Smooth muscle cell (in vitro differentiated cells): ENCODE measurements at regions not wholly inside any gene's neighbourhood (a gene's known extent, or its start where the extent isn't known, plus 50 kb on each side); places are given as distances from the start of the nearest gene placed in this dataset.

Experiments used
- DNase-seq: peaks from one replicate; lab custom pipeline; 2025; ENCODE audit not compliant: unreplicated experiment; lab: John Stamatoyannopoulos, UW
- H2AFZ ChIP-seq: fragments of 200-600 bp; sonication (generic); 2 replicates; pipeline ENCODE4 v1.6.0; 2016; ENCODE audit warnings: antibody characterized with exemption, low read depth, mild to moderate bottlenecking
- H3F3A ChIP-seq: fragments of 200-600 bp; sonication (generic); 2 replicates; pipeline ENCODE4 v1.6.0; 2017; ENCODE audit warnings: antibody characterized with exemption, low read depth
- H3K27ac ChIP-seq: fragments of 200-600 bp; sonication (generic); 2 replicates; pipeline ENCODE4 v1.5.1; 2016; ENCODE audit warnings: low read depth, mild to moderate bottlenecking
- H3K27me3 ChIP-seq: fragments of 200-600 bp; sonication (generic); 2 replicates; pipeline ENCODE4 v1.6.1; 2016; ENCODE audit warnings: low read depth, mild to moderate bottlenecking
- H3K36me3 ChIP-seq: fragments of 200-600 bp; sonication (generic); 2 replicates; pipeline ENCODE4 v1.5.1; 2016; ENCODE audit warnings: low read depth
- H3K4me1 ChIP-seq: fragments of 200-600 bp; sonication (generic); 2 replicates; pipeline ENCODE4 v1.5.1; 2016; ENCODE audit warnings: low read depth
- H3K4me2 ChIP-seq: fragments of 200-600 bp; sonication (generic); 2 replicates; pipeline ENCODE4 v1.6.0; 2016; ENCODE audit warnings: mild to moderate bottlenecking
- H3K4me3 ChIP-seq: fragments of 200-600 bp; sonication (generic); 2 replicates; pipeline ENCODE4 v1.5.1; 2016; ENCODE audit warnings: mild to moderate bottlenecking
- H3K79me2 ChIP-seq: fragments of 200-600 bp; sonication (generic); 2 replicates; pipeline ENCODE4 v1.6.0; 2016; ENCODE audit warnings: low read depth, mild to moderate bottlenecking
- H3K9ac ChIP-seq: fragments of 200-600 bp; sonication (generic); 2 replicates; pipeline ENCODE4 v1.6.0; 2016; ENCODE audit warnings: low read depth
- H3K9me3 ChIP-seq: fragments of 200-600 bp; sonication (generic); replicated peaks from 2 replicates; pipeline ENCODE4 v1.5.1; 2016; ENCODE audit warnings: low read depth
- H4K20me1 ChIP-seq: fragments of 200-600 bp; sonication (generic); 2 replicates; pipeline ENCODE4 v1.6.0; 2016; ENCODE audit warnings: low read depth
- CTCF ChIP-seq: fragments of 200-600 bp; sonication (generic); IDR thresholded peaks from 2 replicates; pipeline ENCODE4 v1.5.1; 2017; ENCODE audit warnings: borderline replicate concordance, mild to moderate bottlenecking, antibody characterized with exemption; ENCODE audit not compliant: insufficient read depth, poor library complexity, severe bottlenecking
- WGBS: methylation state at CpG from one replicate; pipeline ENCODE4 v1.1.7; 2016; ENCODE audit warnings: low lambda C conversion rate; 5-methylcytosine and 5-hydroxymethylcytosine counted together

GRCh38 chr17:52776234-52776633 lies 617.7 kb upstream of the CA10 start:
- Histone ChIP-seq H3K27ac (no peak overlapping the region), H3K4me3 (no peak overlapping the region), H2AFZ (no peak overlapping the region), H4K20me1 (no peaks in the 10 kb centered on the region), H3K4me2 (no peak overlapping the region), H3F3A (no peaks in the 10 kb centered on the region), H3K9me3 (no peaks in the 10 kb centered on the region), H3K79me2 (no peaks in the 10 kb centered on the region), H3K36me3 (no peaks in the 10 kb centered on the region), H3K4me1 (peaks cover 4% of the 10 kb centered on the region), H3K27me3 (no peaks in the 10 kb centered on the region), H3K9ac (no peak overlapping the region)
- 21% methylated on average over 4 of the region's 4 CpGs for WGBS
- DNase-seq = no peak
- TF ChIP-seq CTCF = no peak

GRCh38 chr17:52762794-52763167 lies 604.3 kb upstream of the CA10 start:
- no peaks in the 10 kb centered on the region for H4K20me1 ChIP-seq
- no peak overlapping the region for H3K4me2 ChIP-seq
- no peak overlapping the region for H3K9ac ChIP-seq
- no peak for DNase-seq
- H2AFZ ChIP-seq = no peak overlapping the region
- TF ChIP-seq CTCF = no peak
- no peak overlapping the region for H3K4me3 ChIP-seq
- H3K9me3 ChIP-seq = no peaks in the 10 kb centered on the region
- no peaks in the 10 kb centered on the region for H3K79me2 ChIP-seq
- no peaks in the 10 kb centered on the region for H3F3A ChIP-seq
- no peak overlapping the region for H3K27ac ChIP-seq
- H3K27me3 ChIP-seq = no peaks in the 10 kb centered on the region
- no peaks in the 10 kb centered on the region for H3K4me1 ChIP-seq
- H3K36me3 ChIP-seq = no peaks in the 10 kb centered on the region
- 100% methylated on average over 1 of the region's 1 CpG for WGBS

GRCh38 chr17:52762147-52762793 lies 603.8 kb upstream of the CA10 start:
- Histone ChIP-seq H3K4me1 (no peaks in the 10 kb centered on the region), H3K9ac (no peak overlapping the region), H3K4me3 (no peak overlapping the region), H3K27ac (no peak overlapping the region), H4K20me1 (no peaks in the 10 kb centered on the region), H3K4me2 (no peak overlapping the region), H3K36me3 (no peaks in the 10 kb centered on the region), H3F3A (no peaks in the 10 kb centered on the region), H3K27me3 (no peaks in the 10 kb centered on the region), H3K9me3 (no peaks in the 10 kb centered on the region), H3K79me2 (no peaks in the 10 kb centered on the region), H2AFZ (no peak overlapping the region)
- WGBS = 63% methylated on average over 5 of the region's 5 CpGs
- DNase-seq = no peak
- no peak for TF ChIP-seq CTCF

GRCh38 chr17:52759864-52760263 lies 601.4 kb upstream of the CA10 start:
- Histone ChIP-seq H3K4me1 (no peaks in the 10 kb centered on the region), H3K79me2 (no peaks in the 10 kb centered on the region), H3K27ac (no peak overlapping the region), H3K4me3 (no peak overlapping the region), H3K36me3 (no peaks in the 10 kb centered on the region), H3K9ac (no peak overlapping the region), H3K27me3 (no peaks in the 10 kb centered on the region), H3K9me3 (no peaks in the 10 kb centered on the region), H3K4me2 (no peak overlapping the region), H2AFZ (no peak overlapping the region), H4K20me1 (no peaks in the 10 kb centered on the region), H3F3A (no peaks in the 10 kb centered on the region)
- WGBS = 92% methylated on average over 3 of the region's 3 CpGs
- DNase-seq = no peak
- TF ChIP-seq CTCF = no peak
